Uterus (tissue), 3 donors: ENCODE measurements at regions not wholly inside any gene's neighbourhood (a gene's known extent, or its start where the extent isn't known, plus 50 kb on each side); places are given as distances from the start of the nearest gene placed in this dataset.

Experiments used
- DNase-seq, 2 donors: peaks; one replicate each; pipeline ENCODE4 v3.0.0-alpha.2; 2019 to 2020
- H3K27ac ChIP-seq, 2 donors: fragments of 200-600 bp; sonication (generic); 1 replicate in 1 of 2; 2 replicates in 1 of 2; pipeline ENCODE4 v1.5.1; 2016 to 2018
- H3K27me3 ChIP-seq, 2 donors: fragments of 200-600 bp; sonication (generic); one replicate each; pipeline ENCODE4 v1.5.1; 2018 to 2019; ENCODE audit warnings: control low read depth in 1 of 2
- H3K36me3 ChIP-seq, 2 donors: fragments of 200-600 bp; sonication (generic); one replicate each; pipeline ENCODE4 v1.5.1; 2019; ENCODE audit warnings: control low read depth in 1 of 2
- H3K4me1 ChIP-seq, 2 donors: fragments of 200-600 bp; sonication (generic); one replicate each; pipeline ENCODE4 v1.5.1; 2018 to 2019; ENCODE audit warnings: control low read depth in 1 of 2
- H3K4me3 ChIP-seq, 2 donors: fragments of 200-600 bp; sonication (generic); 1 replicate in 1 of 2; 2 replicates in 1 of 2; pipeline ENCODE4 v1.5.1; 2018 to 2019; ENCODE audit warnings: mild to moderate bottlenecking in 1 of 2
- H3K9me3 ChIP-seq, 2 donors: fragments of 200-600 bp; sonication (generic); one replicate each; pipeline ENCODE4 v1.5.1; 2019; ENCODE audit warnings: control low read depth in 1 of 2
- POLR2A ChIP-seq, 2 donors: fragments of 450-650 bp; IDR thresholded peaks; one replicate each; pipeline ENCODE4 v1.6.1; 2016; ENCODE audit warnings: antibody characterized with exemption in 2 of 2, mild to moderate bottlenecking in 1 of 2, moderate library complexity in 1 of 2
- intact Hi-C: fragments of 100-400 bp; cut with DNase I; formaldehyde crosslinking; loops from one replicate; pipeline ENCODE4 v1.15.1; 2023; ENCODE audit warnings: low total_unique reads
- TF ChIP-seq, protein P1 (sequence below), 4 experiments: fragments of 200-600 bp in 2 of 4; fragments of 450-650 bp in 2 of 4; sonication (generic) in 2 of 4; IDR thresholded peaks; one replicate each; pipeline ENCODE4 v1.5.1; 2016 to 2019; ENCODE audit warnings: antibody characterized with exemption in 4 of 4, mild to moderate bottlenecking in 2 of 4, moderate library complexity in 1 of 4
- donor health status: DM: yes; HTN: yes; CAD: no.

DNA sequence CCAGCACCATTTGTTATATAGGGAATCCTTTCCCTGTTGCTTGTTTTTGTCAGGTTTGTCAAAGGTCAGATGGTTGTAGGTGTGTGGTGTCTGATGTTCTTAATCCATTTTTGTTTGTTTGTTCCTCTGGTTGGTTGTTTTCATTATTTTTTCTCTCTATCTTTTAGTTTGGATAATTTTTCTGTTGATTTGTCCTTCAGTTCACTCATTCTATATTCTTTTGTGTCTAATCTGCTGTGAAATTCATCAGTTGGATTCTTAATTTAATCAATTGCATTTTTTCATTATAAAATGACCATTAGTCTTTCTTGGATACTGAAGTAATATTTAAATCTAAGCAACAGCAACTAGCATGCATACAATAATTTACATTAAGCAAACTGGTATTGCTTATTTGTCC lies 206.7 kb upstream of the TRIB2 start:
- Histone ChIP-seq H3K4me1 (no peaks in the 10 kb centered on the region), H3K27ac (no peak overlapping the region), H3K27me3 (no peaks in the 10 kb centered on the region), H3K9me3 (no peaks in the 10 kb centered on the region), H3K4me3 (no peak overlapping the region), H3K36me3 (no peaks in the 10 kb centered on the region)
- no peak for DNase-seq
- no peak for TF ChIP-seq POLR2A (IDR thresholded peaks at IDR 0.05)
- TF ChIP-seq, protein P1, sequence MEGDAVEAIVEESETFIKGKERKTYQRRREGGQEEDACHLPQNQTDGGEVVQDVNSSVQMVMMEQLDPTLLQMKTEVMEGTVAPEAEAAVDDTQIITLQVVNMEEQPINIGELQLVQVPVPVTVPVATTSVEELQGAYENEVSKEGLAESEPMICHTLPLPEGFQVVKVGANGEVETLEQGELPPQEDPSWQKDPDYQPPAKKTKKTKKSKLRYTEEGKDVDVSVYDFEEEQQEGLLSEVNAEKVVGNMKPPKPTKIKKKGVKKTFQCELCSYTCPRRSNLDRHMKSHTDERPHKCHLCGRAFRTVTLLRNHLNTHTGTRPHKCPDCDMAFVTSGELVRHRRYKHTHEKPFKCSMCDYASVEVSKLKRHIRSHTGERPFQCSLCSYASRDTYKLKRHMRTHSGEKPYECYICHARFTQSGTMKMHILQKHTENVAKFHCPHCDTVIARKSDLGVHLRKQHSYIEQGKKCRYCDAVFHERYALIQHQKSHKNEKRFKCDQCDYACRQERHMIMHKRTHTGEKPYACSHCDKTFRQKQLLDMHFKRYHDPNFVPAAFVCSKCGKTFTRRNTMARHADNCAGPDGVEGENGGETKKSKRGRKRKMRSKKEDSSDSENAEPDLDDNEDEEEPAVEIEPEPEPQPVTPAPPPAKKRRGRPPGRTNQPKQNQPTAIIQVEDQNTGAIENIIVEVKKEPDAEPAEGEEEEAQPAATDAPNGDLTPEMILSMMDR (IDR thresholded peaks at IDR 0.05) = no peak
- intact Hi-C loops = no loop called here

DNA sequence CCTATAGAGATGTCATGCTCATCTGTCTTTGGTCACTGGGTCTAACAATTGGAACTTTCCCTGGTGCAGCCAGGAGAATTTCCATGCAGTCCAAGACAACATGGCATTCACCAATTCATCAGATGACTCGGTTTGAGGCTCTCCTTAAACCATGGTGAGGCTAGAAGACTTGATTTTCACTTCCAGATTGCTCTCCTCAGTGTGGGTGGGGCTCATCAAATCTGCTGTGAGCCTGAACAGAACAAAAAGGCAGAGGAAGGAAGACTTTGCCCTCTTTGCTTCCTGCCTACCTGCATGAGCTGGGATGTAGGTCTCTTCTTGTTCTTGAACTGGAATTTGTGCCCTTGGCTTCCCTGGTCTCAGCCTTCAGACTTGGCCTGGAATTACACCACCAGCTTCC lies 203.4 kb upstream of the TRIB2 start:
- Histone ChIP-seq H3K9me3 (no peaks in the 10 kb centered on the region), H3K36me3 (no peaks in the 10 kb centered on the region), H3K27ac (no peak overlapping the region), H3K27me3 (no peaks in the 10 kb centered on the region), H3K4me1 (no peaks in the 10 kb centered on the region), H3K4me3 (no peak overlapping the region)
- intact Hi-C loops = no loop called here
- TF ChIP-seq POLR2A (IDR thresholded peaks at IDR 0.05) = no peak
- TF ChIP-seq, protein P1 (IDR thresholded peaks at IDR 0.05) = no peak
- DNase-seq = no peak

DNA sequence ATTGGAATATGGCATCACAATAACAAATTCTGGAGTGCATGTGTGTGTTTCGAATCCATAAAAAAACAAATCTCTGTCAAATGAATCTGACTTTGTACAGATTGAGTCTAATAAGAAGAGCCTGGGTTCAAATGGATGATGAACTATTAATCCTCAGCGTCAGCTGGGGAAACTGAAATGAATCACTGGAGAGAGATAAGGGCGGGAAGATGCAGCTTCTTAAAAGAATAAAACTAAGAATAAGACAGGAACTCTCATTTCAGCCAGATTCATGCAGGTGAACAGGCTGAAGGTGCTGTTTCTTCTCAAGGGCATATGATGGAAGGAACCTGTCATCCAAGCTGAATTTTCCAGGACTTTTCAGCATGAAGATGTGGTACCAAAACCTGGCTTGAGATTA lies 202.6 kb upstream of the TRIB2 start:
- Histone ChIP-seq H3K27me3 (no peaks in the 10 kb centered on the region), H3K4me3 (no peak overlapping the region), H3K9me3 (no peaks in the 10 kb centered on the region), H3K36me3 (no peaks in the 10 kb centered on the region), H3K27ac (no peak overlapping the region), H3K4me1 (no peaks in the 10 kb centered on the region)
- intact Hi-C loops = no loop called here
- TF ChIP-seq, protein P1 (IDR thresholded peaks at IDR 0.05) = no peak
- no peak for DNase-seq

DNA sequence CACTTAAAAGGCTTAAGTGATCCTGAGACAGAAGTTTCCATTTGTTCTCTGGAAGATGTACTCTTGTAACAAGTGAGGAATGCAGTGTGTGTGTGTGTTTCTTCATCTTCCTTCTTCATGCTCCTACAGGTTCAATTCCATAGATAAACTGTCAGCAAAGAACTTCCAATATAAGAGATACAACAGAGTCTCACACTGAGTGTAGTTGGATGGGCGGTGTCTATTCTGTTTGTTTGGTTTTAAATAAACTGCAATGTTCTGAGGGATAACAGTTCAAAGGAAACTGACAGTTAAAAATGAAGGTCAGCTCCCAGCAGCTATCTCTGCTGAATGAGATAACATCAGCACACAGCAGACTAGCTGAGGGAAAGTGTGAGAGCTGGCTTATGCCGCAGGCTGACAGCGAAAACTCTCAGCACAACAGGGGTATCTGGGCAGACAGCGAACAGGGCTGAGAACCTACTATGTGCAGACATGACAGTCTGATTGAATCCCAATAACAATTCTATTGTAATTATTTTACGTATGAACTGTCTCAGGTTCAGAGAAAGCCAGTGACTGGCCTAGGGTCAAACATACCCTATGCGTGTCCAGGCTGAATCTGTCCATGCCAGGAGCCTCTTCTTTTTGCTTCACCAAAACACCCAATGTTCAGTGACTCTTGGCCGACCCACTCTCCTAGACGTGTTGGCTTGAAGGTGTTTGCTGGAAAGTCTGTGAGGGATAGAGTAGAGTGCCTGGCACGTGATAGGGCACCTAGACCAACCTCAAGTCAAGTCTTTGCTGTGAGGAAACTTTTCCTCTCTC lies 201.9 kb upstream of the TRIB2 start:
- Histone ChIP-seq H3K9me3 (no peaks in the 10 kb centered on the region), H3K4me3 (no peak overlapping the region), H3K27ac (no peak overlapping the region), H3K36me3 (no peaks in the 10 kb centered on the region), H3K27me3 (no peaks in the 10 kb centered on the region), H3K4me1 (no peaks in the 10 kb centered on the region)
- intact Hi-C loops = no loop called here
- TF ChIP-seq POLR2A (IDR thresholded peaks at IDR 0.05) = no peak
- TF ChIP-seq, protein P1 (IDR thresholded peaks at IDR 0.05) = no peak
- no peak for DNase-seq

DNA sequence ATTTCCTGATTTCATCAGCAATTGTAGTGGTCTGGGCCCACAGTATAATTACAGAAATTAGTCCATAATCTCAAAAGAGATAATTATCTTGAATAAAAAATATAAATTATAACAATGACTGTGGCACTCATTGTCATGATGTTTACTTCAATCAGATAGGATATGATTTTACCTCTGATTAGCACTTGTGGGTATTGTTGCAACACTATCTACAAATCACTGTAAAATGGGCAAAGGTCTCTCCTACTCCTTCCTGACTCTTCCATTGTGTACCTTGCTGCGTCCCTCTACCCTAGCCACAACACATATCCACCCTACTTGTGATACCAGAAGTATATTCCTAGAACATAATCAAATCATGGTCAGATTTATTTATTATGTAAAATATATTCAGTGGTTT lies 200.9 kb upstream of the TRIB2 start:
- Histone ChIP-seq H3K27me3 (no peaks in the 10 kb centered on the region), H3K4me1 (no peaks in the 10 kb centered on the region), H3K9me3 (no peaks in the 10 kb centered on the region), H3K27ac (no peak overlapping the region), H3K36me3 (no peaks in the 10 kb centered on the region), H3K4me3 (no peak overlapping the region)
- TF ChIP-seq POLR2A (IDR thresholded peaks at IDR 0.05) = no peak
- TF ChIP-seq, protein P1 (IDR thresholded peaks at IDR 0.05) = no peak
- intact Hi-C loops = no loop called here
- no peak for DNase-seq
